Spinal cord (tissue), 9 donors: ENCODE measurements at regions not wholly inside any gene's neighbourhood (a gene's known extent, or its start where the extent isn't known, plus 50 kb on each side); places are given as distances from the start of the nearest gene placed in this dataset.
"Not testable (repeated sequence)": the region's sequence is repeated elsewhere in the genome, so short reads cannot be mapped to it uniquely, and the experiment has no call there.

Experiments
- DNase-seq, 6 donors: peaks; one replicate each; pipeline versions ENCODE4 v3.0.0 to v3.0.0-alpha.2; 2013 to 2015; ENCODE audit warnings: low spot score in 6 of 6, low read depth in 4 of 6
- H3K27ac ChIP-seq: one replicate; pipeline ENCODE4 v1.5.1; 2013; ENCODE audit warnings: low read depth, low read length, control low read depth
- H3K27me3 ChIP-seq: one replicate; pipeline ENCODE4 v1.6.1; 2013; ENCODE audit warnings: low read length; ENCODE audit not compliant: control insufficient read depth, insufficient read depth
- H3K36me3 ChIP-seq: one replicate; pipeline ENCODE4 v1.6.1; 2013; ENCODE audit warnings: low read length; ENCODE audit not compliant: control insufficient read depth, insufficient read depth
- H3K4me1 ChIP-seq: one replicate; pipeline ENCODE4 v1.6.1; 2013; ENCODE audit warnings: low read length; ENCODE audit not compliant: control insufficient read depth, insufficient read depth
- H3K4me3 ChIP-seq: one replicate; pipeline ENCODE4 v1.5.1; 2013; ENCODE audit warnings: low read depth, low read length, control low read depth
- H3K9me3 ChIP-seq: one replicate; pipeline ENCODE4 v1.6.1; 2013; ENCODE audit warnings: low read length; ENCODE audit not compliant: control insufficient read depth, insufficient read depth
- WGBS: methylation state at CpG from one replicate; pipeline ENCODE4 v1.1.5; 2013; ENCODE audit warnings: missing lambda C conversion rate; ENCODE audit not compliant: insufficient coverage; 5-methylcytosine and 5-hydroxymethylcytosine counted together
- donor health status: healthy.

GRCh38 chr18:35890323-35890722 lies 82.2 kb upstream of the RMP24 start:
- no peak for DNase-seq
- H3K9me3 ChIP-seq = no peaks in the 10 kb centered on the region
- no peak overlapping the region for H3K4me3 ChIP-seq
- H3K27me3 ChIP-seq = no peaks in the 10 kb centered on the region
- H3K27ac ChIP-seq = no peak overlapping the region
- H3K36me3 ChIP-seq = no peaks in the 10 kb centered on the region
- H3K4me1 ChIP-seq = no peaks in the 10 kb centered on the region
- WGBS = 70% methylated on average over 1 of the region's 3 CpGs

GRCh38 chr18:35892118-35892517 lies 80.4 kb upstream of the RMP24 start:
- Histone ChIP-seq H3K27ac (no peak overlapping the region), H3K27me3 (no peaks in the 10 kb centered on the region), H3K36me3 (no peaks in the 10 kb centered on the region), H3K9me3 (no peaks in the 10 kb centered on the region), H3K4me3 (no peak overlapping the region), H3K4me1 (no peaks in the 10 kb centered on the region)
- no peak for DNase-seq

- not testable (repeated sequence) for H3K36me3 ChIP-seq, H3K27me3 ChIP-seq, H3K9me3 ChIP-seq, H3K4me1 ChIP-seq, DNase-seq, H3K27ac ChIP-seq, H3K4me3 ChIP-seq
- 83% methylated on average over 7 of the region's 13 CpGs for WGBS
These were observed 75.0 kb upstream of the RMP24 start for GRCh38 chr18:35897481-35897880.

GRCh38 chr18:35904389-35905037 lies 68.0 kb upstream of the RMP24 start:
- Histone ChIP-seq H3K4me1 (no peaks in the 10 kb centered on the region), H3K27ac (no peak overlapping the region), H3K4me3 (no peak overlapping the region), H3K36me3 (peaks cover 4% of the 10 kb centered on the region), H3K27me3 (no peaks in the 10 kb centered on the region), H3K9me3 (no peaks in the 10 kb centered on the region)
- no peak for DNase-seq
- 90% methylated on average over 17 of the region's 19 CpGs for WGBS

GRCh38 chr18:35905436-35905835 lies 67.0 kb upstream of the RMP24 start:
- Histone ChIP-seq H3K4me1 (no peaks in the 10 kb centered on the region), H3K9me3 (no peaks in the 10 kb centered on the region), H3K27ac (no peak overlapping the region), H3K4me3 (no peak overlapping the region), H3K36me3 (peaks cover 4% of the 10 kb centered on the region), H3K27me3 (no peaks in the 10 kb centered on the region)
- WGBS = 92% methylated on average over 6 of the region's 10 CpGs
- DNase-seq = no peak

GRCh38 chr18:35906291-35906690 lies 66.2 kb upstream of the RMP24 start:
- not testable (repeated sequence) for H3K9me3 ChIP-seq, H3K27ac ChIP-seq, H3K27me3 ChIP-seq, H3K4me1 ChIP-seq, H3K36me3 ChIP-seq, DNase-seq, H3K4me3 ChIP-seq
- no CpG with 5 or more reads among the region's 3 CpGs for WGBS

GRCh38 chr18:35910327-35910726 lies 62.2 kb upstream of the RMP24 start:
- no peak for DNase-seq
- Histone ChIP-seq H3K27me3 (no peaks in the 10 kb centered on the region), H3K36me3 (no peaks in the 10 kb centered on the region), H3K4me3 (no peak overlapping the region), H3K27ac (no peak overlapping the region), H3K4me1 (no peaks in the 10 kb centered on the region), H3K9me3 (no peaks in the 10 kb centered on the region)

GRCh38 chr18:35912332-35912731 lies 60.1 kb upstream of the RMP24 start:
- Histone ChIP-seq H3K4me3 (no peak overlapping the region), H3K27me3 (no peaks in the 10 kb centered on the region), H3K27ac (no peak overlapping the region), H3K9me3 (no peaks in the 10 kb centered on the region), H3K4me1 (no peaks in the 10 kb centered on the region), H3K36me3 (no peaks in the 10 kb centered on the region)
- WGBS = 17% methylated on average over 5 of the region's 6 CpGs
- DNase-seq = no peak

- H3K4me3 ChIP-seq = no peak overlapping the region
- WGBS = no CpG with 5 or more reads among the region's 4 CpGs
- no peaks in the 10 kb centered on the region for H3K4me1 ChIP-seq
- no peak for DNase-seq
- no peaks in the 10 kb centered on the region for H3K36me3 ChIP-seq
- no peaks in the 10 kb centered on the region for H3K9me3 ChIP-seq
- no peaks in the 10 kb centered on the region for H3K27me3 ChIP-seq
- H3K27ac ChIP-seq = no peak overlapping the region
These were observed 57.4 kb upstream of the RMP24 start for GRCh38 chr18:35915056-35915455.

- Histone ChIP-seq H3K9me3 (no peaks in the 10 kb centered on the region), H3K4me3 (no peak overlapping the region), H3K36me3 (no peaks in the 10 kb centered on the region), H3K27ac (no peak overlapping the region), H3K27me3 (no peaks in the 10 kb centered on the region), H3K4me1 (no peaks in the 10 kb centered on the region)
- no peak for DNase-seq
These were observed 55.4 kb upstream of the RMP24 start for GRCh38 chr18:35917043-35917442.
